ENCODE measurements at regions not wholly inside any gene's neighbourhood (a gene's known extent, or its start where the extent isn't known, plus 50 kb on each side); places are given as distances from the start of the nearest gene placed in this dataset.
"Not testable (repeated sequence)": the region's sequence is repeated elsewhere in the genome, so short reads cannot be mapped to it uniquely, and the experiment has no call there.

- no peak overlapping the region for H3K4me3 ChIP-seq
- H3K36me3 ChIP-seq: no peaks in the 10 kb centered on the region
- H3K9me3 ChIP-seq: no peaks in the 10 kb centered on the region
- no peak overlapping the region for H3K27ac ChIP-seq
- TF ChIP-seq POLR2A (IDR thresholded peaks at IDR 0.05): no peak
- TF ChIP-seq EP300 (IDR thresholded peaks at IDR 0.05): no peak
- TF ChIP-seq CTCF (IDR thresholded peaks at IDR 0.05): no peak
- TF ChIP-seq POLR2AphosphoS5 (IDR thresholded peaks at IDR 0.05): no peak
- no peaks in the 10 kb centered on the region for H3K4me1 ChIP-seq
- WGBS, 2 donors (ENCODE audit: low coverage in 1 of 2): 54 to 67% methylated on average over 4 of the region's 4 CpGs
- peaks cover 17% of the 10 kb centered on the region for H3K27me3 ChIP-seq
- no peak for ATAC-seq
These were observed 102.6 kb downstream of the PLG start for GRCh38 chr6:160804639-160805038.

- 29 to 70% methylated on average over 2 of the region's 2 CpGs for WGBS, 2 donors (ENCODE audit: low coverage in 1 of 2)
- TF ChIP-seq POLR2AphosphoS5 (IDR thresholded peaks at IDR 0.05): no peak
- no peak for TF ChIP-seq CTCF (IDR thresholded peaks at IDR 0.05)
- TF ChIP-seq POLR2A (IDR thresholded peaks at IDR 0.05): no peak
- TF ChIP-seq EP300 (IDR thresholded peaks at IDR 0.05): no peak
- ATAC-seq: no peak
- H3K27ac ChIP-seq: no peak overlapping the region
- H3K4me1 ChIP-seq: no peaks in the 10 kb centered on the region
- H3K36me3 ChIP-seq: no peaks in the 10 kb centered on the region
- H3K27me3 ChIP-seq: peaks cover 17% of the 10 kb centered on the region
- H3K9me3 ChIP-seq: no peaks in the 10 kb centered on the region
- H3K4me3 ChIP-seq: no peak overlapping the region
These were observed 106.2 kb downstream of the PLG start for GRCh38 chr6:160808263-160808662.

GRCh38 chr6:160810238-160810637 lies 108.2 kb downstream of the PLG start:
- Histone ChIP-seq H3K9me3 (no peaks in the 10 kb centered on the region), H3K27me3 (peaks cover 17% of the 10 kb centered on the region), H3K4me1 (no peaks in the 10 kb centered on the region), H3K27ac (no peak overlapping the region), H3K36me3 (no peaks in the 10 kb centered on the region), H3K4me3 (no peak overlapping the region)
- TF ChIP-seq EP300 (IDR thresholded peaks at IDR 0.05) (no peak), POLR2A (IDR thresholded peaks at IDR 0.05) (no peak), CTCF (IDR thresholded peaks at IDR 0.05) (no peak), POLR2AphosphoS5 (IDR thresholded peaks at IDR 0.05) (no peak)
- WGBS, 2 donors (ENCODE audit: low coverage in 1 of 2): 32 to 58% methylated on average over 3 of the region's 3 CpGs
- ATAC-seq: no peak

GRCh38 chr6:160812097-160812496 lies 110.1 kb downstream of the PLG start:
- Histone ChIP-seq H3K4me3 (no peak overlapping the region), H3K9me3 (no peaks in the 10 kb centered on the region), H3K36me3 (no peaks in the 10 kb centered on the region), H3K27ac (no peak overlapping the region), H3K4me1 (no peaks in the 10 kb centered on the region), H3K27me3 (peaks cover 10% of the 10 kb centered on the region)
- no peak for ATAC-seq
- WGBS, 2 donors (ENCODE audit: low coverage in 1 of 2): 75 to 100% methylated on average over 1 to 2 of the region's 2 CpGs
- TF ChIP-seq POLR2A (IDR thresholded peaks at IDR 0.05): no peak

- Histone ChIP-seq H3K27ac (no peak overlapping the region), H3K4me1 (no peaks in the 10 kb centered on the region), H3K27me3 (no peaks in the 10 kb centered on the region), H3K9me3 (peaks cover 0 to 12% (median 0%) of the 10 kb centered on the region in 3 donors), H3K36me3 (no peaks in the 10 kb centered on the region), H3K4me3 (no peak overlapping the region)
- no peak for ATAC-seq
- TF ChIP-seq EP300 (IDR thresholded peaks at IDR 0.05): no peak
- TF ChIP-seq POLR2A (IDR thresholded peaks at IDR 0.05): no peak
- WGBS, 2 donors (ENCODE audit: low coverage in 1 of 2): 50% methylated on average over 1 of the region's 1 CpG
These were observed 116.9 kb downstream of the PLG start for GRCh38 chr6:160818934-160819333.

- H3K4me3 ChIP-seq, H3K36me3 ChIP-seq, ATAC-seq, H3K4me1 ChIP-seq, H3K27ac ChIP-seq, H3K27me3 ChIP-seq: not testable (repeated sequence)
- WGBS, 2 donors (ENCODE audit: low coverage in 1 of 2): 89 to 95% methylated on average over 5 to 8 of the region's 8 CpGs
- peaks cover 0 to 12% (median 0%) of the 10 kb centered on the region in 3 donors for H3K9me3 ChIP-seq
These were observed 118.6 kb downstream of the PLG start for GRCh38 chr6:160820661-160821060.

- Histone ChIP-seq H3K4me3 (no peak overlapping the region), H3K4me1 (no peaks in the 10 kb centered on the region), H3K27ac (no peak overlapping the region), H3K36me3 (no peaks in the 10 kb centered on the region), H3K27me3 (no peaks in the 10 kb centered on the region), H3K9me3 (no peaks in the 10 kb centered on the region)
- ATAC-seq: no peak
- TF ChIP-seq POLR2AphosphoS5 (IDR thresholded peaks at IDR 0.05) (no peak), POLR2A (IDR thresholded peaks at IDR 0.05) (no peak), EP300 (IDR thresholded peaks at IDR 0.05) (no peak), CTCF (IDR thresholded peaks at IDR 0.05) (no peak)
- 54 to 60% methylated on average over 1 of the region's 1 CpG for WGBS, 2 donors (ENCODE audit: low coverage in 1 of 2)
These were observed 129.7 kb downstream of the PLG start for GRCh38 chr6:160831739-160832138.
